ENCODE measurements at regions not wholly inside any gene's neighbourhood (a gene's known extent, or its start where the extent isn't known, plus 50 kb on each side); places are given as distances from the start of the nearest gene placed in this dataset.
"Not testable (repeated sequence)": the region's sequence is repeated elsewhere in the genome, so short reads cannot be mapped to it uniquely, and the experiment has no call there.

DNA sequence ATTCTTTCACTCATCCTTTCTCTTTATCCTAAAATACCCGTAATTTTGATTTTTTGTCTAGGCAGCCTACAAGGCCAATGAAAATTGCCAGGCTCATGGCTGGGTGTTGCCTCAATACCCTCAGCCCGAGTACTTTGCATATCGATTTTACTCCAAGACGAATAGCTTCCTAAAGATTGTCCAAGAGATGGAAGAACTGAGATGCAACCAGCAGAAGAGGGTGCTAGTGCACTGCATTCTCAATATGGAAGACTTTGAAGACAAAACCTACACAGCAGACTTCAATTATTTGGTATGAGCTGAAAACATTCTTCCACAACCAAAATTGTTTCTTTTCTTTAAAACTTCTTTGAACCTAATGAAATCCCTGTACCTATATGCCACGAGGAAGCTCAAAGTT is 95.0 kb downstream of the KLRB1 start:
- TF ChIP-seq, protein P1, sequence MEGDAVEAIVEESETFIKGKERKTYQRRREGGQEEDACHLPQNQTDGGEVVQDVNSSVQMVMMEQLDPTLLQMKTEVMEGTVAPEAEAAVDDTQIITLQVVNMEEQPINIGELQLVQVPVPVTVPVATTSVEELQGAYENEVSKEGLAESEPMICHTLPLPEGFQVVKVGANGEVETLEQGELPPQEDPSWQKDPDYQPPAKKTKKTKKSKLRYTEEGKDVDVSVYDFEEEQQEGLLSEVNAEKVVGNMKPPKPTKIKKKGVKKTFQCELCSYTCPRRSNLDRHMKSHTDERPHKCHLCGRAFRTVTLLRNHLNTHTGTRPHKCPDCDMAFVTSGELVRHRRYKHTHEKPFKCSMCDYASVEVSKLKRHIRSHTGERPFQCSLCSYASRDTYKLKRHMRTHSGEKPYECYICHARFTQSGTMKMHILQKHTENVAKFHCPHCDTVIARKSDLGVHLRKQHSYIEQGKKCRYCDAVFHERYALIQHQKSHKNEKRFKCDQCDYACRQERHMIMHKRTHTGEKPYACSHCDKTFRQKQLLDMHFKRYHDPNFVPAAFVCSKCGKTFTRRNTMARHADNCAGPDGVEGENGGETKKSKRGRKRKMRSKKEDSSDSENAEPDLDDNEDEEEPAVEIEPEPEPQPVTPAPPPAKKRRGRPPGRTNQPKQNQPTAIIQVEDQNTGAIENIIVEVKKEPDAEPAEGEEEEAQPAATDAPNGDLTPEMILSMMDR (IDR thresholded peaks at IDR 0.05) = not testable (repeated sequence)
- not testable (repeated sequence) for TF ChIP-seq POLR2A (IDR thresholded peaks at IDR 0.05)
